Naive B cell (primary cell): ENCODE measurements at regions not wholly inside any gene's neighbourhood (a gene's known extent, or its start where the extent isn't known, plus 50 kb on each side); places are given as distances from the start of the nearest gene placed in this dataset.
A peak's percentile ranks its signal among the peaks of the same experiment; 100 is the strongest.

Experiments
- ATAC-seq, 2 donors: fragments of 150-1000 bp; cut with Tn5 transposase; 2 replicates each; pipeline ENCODE4 v1.10.0; 2021; ENCODE audit warnings: low read depth in 2 of 2, mild to moderate bottlenecking in 2 of 2, moderate library complexity in 2 of 2
- DNase-seq: peaks from one replicate; pipeline ENCODE4 v3.0.0; 2022
- H3K27ac Mint-ChIP-seq, 6 donors: one replicate each; pipeline ENCODE4 v1.8.0; 2020 to 2022; ENCODE audit warnings: mild to moderate bottlenecking in 6 of 6, mixed read lengths in 6 of 6, moderate library complexity in 5 of 6, inconsistent platforms in 2 of 6
- H3K27me3 Mint-ChIP-seq, 3 donors: one replicate each; pipeline ENCODE4 v1.8.0; 2021 to 2022; ENCODE audit warnings: mixed read lengths in 3 of 3, mild to moderate bottlenecking in 1 of 3
- H3K36me3 Mint-ChIP-seq, 2 donors: one replicate each; pipeline ENCODE4 v1.8.0; 2020 to 2022; ENCODE audit warnings: mixed read lengths in 2 of 2, inconsistent platforms in 1 of 2, mild to moderate bottlenecking in 1 of 2
- H3K4me1 Mint-ChIP-seq, 3 donors: one replicate each; pipeline ENCODE4 v1.8.0; 2020 to 2022; ENCODE audit warnings: mixed read lengths in 3 of 3, inconsistent platforms in 1 of 3, mild to moderate bottlenecking in 1 of 3, moderate library complexity in 1 of 3
- H3K4me3 Mint-ChIP-seq, 8 donors: one replicate each; pipeline ENCODE4 v1.8.0; 2020 to 2022; ENCODE audit warnings: mild to moderate bottlenecking in 8 of 8, mixed read lengths in 8 of 8, moderate library complexity in 8 of 8, inconsistent platforms in 2 of 8
- H3K9me3 Mint-ChIP-seq, 7 donors: one replicate each; pipeline ENCODE4 v1.8.0; 2020 to 2022; ENCODE audit warnings: mixed read lengths in 7 of 7, mild to moderate bottlenecking in 5 of 7, inconsistent platforms in 2 of 7, moderate library complexity in 1 of 7

GRCh38 chr3:168533600-168533999 lies 437.9 kb upstream of the GOLIM4 start:
- H3K27ac Mint-ChIP-seq = no peak overlapping the region
- H3K27me3 Mint-ChIP-seq = no peaks in the 10 kb centered on the region
- H3K9me3 Mint-ChIP-seq = peaks cover 0 to 2% (median 0%) of the 10 kb centered on the region in 7 donors
- ATAC-seq (no peak), DNase-seq (no peak)
- H3K4me1 Mint-ChIP-seq = no peaks in the 10 kb centered on the region
- no peak overlapping the region for H3K4me3 Mint-ChIP-seq
- H3K36me3 Mint-ChIP-seq = no peaks in the 10 kb centered on the region

GRCh38 chr3:168532135-168532534 lies 436.4 kb upstream of the GOLIM4 start:
- DNase-seq (no peak), ATAC-seq (no peak)
- H3K4me1 Mint-ChIP-seq = no peaks in the 10 kb centered on the region
- no peak overlapping the region for H3K27ac Mint-ChIP-seq
- no peak overlapping the region for H3K4me3 Mint-ChIP-seq
- H3K27me3 Mint-ChIP-seq = no peaks in the 10 kb centered on the region
- H3K36me3 Mint-ChIP-seq = no peaks in the 10 kb centered on the region
- H3K9me3 Mint-ChIP-seq = peaks cover 0 to 2% (median 0%) of the 10 kb centered on the region in 7 donors

- no peaks in the 10 kb centered on the region for H3K27me3 Mint-ChIP-seq
- H3K9me3 Mint-ChIP-seq = peaks cover 0 to 2% (median 0%) of the 10 kb centered on the region in 7 donors
- H3K4me3 Mint-ChIP-seq = no peak overlapping the region
- H3K36me3 Mint-ChIP-seq = no peaks in the 10 kb centered on the region
- ATAC-seq (no peak), DNase-seq (no peak)
- H3K27ac Mint-ChIP-seq = no peak overlapping the region
- H3K4me1 Mint-ChIP-seq = no peaks in the 10 kb centered on the region
Measured at GRCh38 chr3:168531116-168531515, 435.4 kb upstream of the GOLIM4 start.

GRCh38 chr3:168524129-168524528 lies 428.4 kb upstream of the GOLIM4 start:
- no peak for ATAC-seq
- Mint-ChIP-seq H3K4me1 (no peaks in the 10 kb centered on the region), H3K27ac (no peak overlapping the region), H3K27me3 (no peaks in the 10 kb centered on the region), H3K36me3 (no peaks in the 10 kb centered on the region), H3K9me3 (no peaks in the 10 kb centered on the region), H3K4me3 (no peak overlapping the region)
- DNase-seq = no peak

- Mint-ChIP-seq H3K4me1 (no peaks in the 10 kb centered on the region), H3K27ac (no peak overlapping the region), H3K4me3 (no peak overlapping the region), H3K36me3 (no peaks in the 10 kb centered on the region), H3K27me3 (no peaks in the 10 kb centered on the region), H3K9me3 (no peaks in the 10 kb centered on the region)
- no peak for DNase-seq
- ATAC-seq = no peak
Measured at GRCh38 chr3:168517249-168518071, 421.7 kb upstream of the GOLIM4 start.

GRCh38 chr3:168514252-168514651 lies 418.5 kb upstream of the GOLIM4 start:
- Mint-ChIP-seq H3K27me3 (no peaks in the 10 kb centered on the region), H3K4me3 (no peak overlapping the region), H3K9me3 (no peaks in the 10 kb centered on the region), H3K4me1 (no peaks in the 10 kb centered on the region), H3K36me3 (no peaks in the 10 kb centered on the region), H3K27ac (peak overlapping the region in 1 of 6 donors; percentile 17)
- ATAC-seq = no peak
- no peak for DNase-seq

- ATAC-seq (no peak), DNase-seq (no peak)
- Mint-ChIP-seq H3K36me3 (no peaks in the 10 kb centered on the region), H3K4me1 (no peaks in the 10 kb centered on the region), H3K27me3 (no peaks in the 10 kb centered on the region), H3K9me3 (no peaks in the 10 kb centered on the region), H3K4me3 (no peak overlapping the region), H3K27ac (no peak overlapping the region)
Measured at GRCh38 chr3:168512802-168513201, 417.1 kb upstream of the GOLIM4 start.

- no peaks in the 10 kb centered on the region for H3K4me1 Mint-ChIP-seq
- no peaks in the 10 kb centered on the region for H3K9me3 Mint-ChIP-seq
- ATAC-seq = no peak
- H3K27ac Mint-ChIP-seq = no peak overlapping the region
- no peak for DNase-seq
- no peaks in the 10 kb centered on the region for H3K27me3 Mint-ChIP-seq
- no peak overlapping the region for H3K4me3 Mint-ChIP-seq
- H3K36me3 Mint-ChIP-seq = no peaks in the 10 kb centered on the region
Measured at GRCh38 chr3:168511428-168512014, 415.8 kb upstream of the GOLIM4 start.

GRCh38 chr3:168506589-168506988 lies 410.9 kb upstream of the GOLIM4 start:
- H3K27ac Mint-ChIP-seq = no peak overlapping the region
- no peaks in the 10 kb centered on the region for H3K36me3 Mint-ChIP-seq
- DNase-seq (no peak), ATAC-seq (no peak)
- H3K9me3 Mint-ChIP-seq = no peaks in the 10 kb centered on the region
- no peaks in the 10 kb centered on the region for H3K27me3 Mint-ChIP-seq
- H3K4me1 Mint-ChIP-seq = no peaks in the 10 kb centered on the region
- H3K4me3 Mint-ChIP-seq = no peak overlapping the region

GRCh38 chr3:168501570-168501969 lies 405.8 kb upstream of the GOLIM4 start:
- Mint-ChIP-seq H3K4me1 (no peaks in the 10 kb centered on the region), H3K4me3 (no peak overlapping the region), H3K9me3 (no peaks in the 10 kb centered on the region), H3K36me3 (no peaks in the 10 kb centered on the region), H3K27ac (no peak overlapping the region), H3K27me3 (no peaks in the 10 kb centered on the region)
- DNase-seq = no peak
- ATAC-seq = no peak

GRCh38 chr3:168498194-168498593 lies 402.5 kb upstream of the GOLIM4 start:
- Mint-ChIP-seq H3K36me3 (no peaks in the 10 kb centered on the region), H3K27ac (no peak overlapping the region), H3K4me3 (no peak overlapping the region), H3K4me1 (no peaks in the 10 kb centered on the region), H3K27me3 (no peaks in the 10 kb centered on the region), H3K9me3 (no peaks in the 10 kb centered on the region)
- no peak for DNase-seq
- no peak for ATAC-seq

- no peaks in the 10 kb centered on the region for H3K36me3 Mint-ChIP-seq
- H3K27me3 Mint-ChIP-seq = no peaks in the 10 kb centered on the region
- H3K4me3 Mint-ChIP-seq = peak overlapping the region in 1 of 8 donors; percentile 11
- no peaks in the 10 kb centered on the region for H3K4me1 Mint-ChIP-seq
- H3K9me3 Mint-ChIP-seq = no peaks in the 10 kb centered on the region
- DNase-seq (no peak), ATAC-seq (no peak)
- peak overlapping the region in 1 of 6 donors; percentile 64 for H3K27ac Mint-ChIP-seq
Measured at GRCh38 chr3:168497741-168498140, 402.0 kb upstream of the GOLIM4 start.

- Mint-ChIP-seq H3K4me3 (no peak overlapping the region), H3K27ac (no peak overlapping the region), H3K4me1 (no peaks in the 10 kb centered on the region), H3K9me3 (no peaks in the 10 kb centered on the region), H3K27me3 (no peaks in the 10 kb centered on the region), H3K36me3 (no peaks in the 10 kb centered on the region)
- no peak for DNase-seq
- ATAC-seq = no peak
Measured at GRCh38 chr3:168497183-168497582, 401.5 kb upstream of the GOLIM4 start.

GRCh38 chr3:168495932-168496331 lies 400.2 kb upstream of the GOLIM4 start:
- H3K9me3 Mint-ChIP-seq = no peaks in the 10 kb centered on the region
- ATAC-seq = no peak
- no peak for DNase-seq

More at GRCh38 chr3:168495932-168496331, 400.2 kb upstream of the GOLIM4 start:
- Mint-ChIP-seq H3K36me3 (no peaks in the 10 kb centered on the region), H3K4me3 (no peak overlapping the region), H3K4me1 (no peaks in the 10 kb centered on the region), H3K27ac (no peak overlapping the region), H3K27me3 (no peaks in the 10 kb centered on the region)
